GM12865 (cell line): ENCODE measurements at regions not wholly inside any gene's neighbourhood (a gene's known extent, or its start where the extent isn't known, plus 50 kb on each side); places are given as distances from the start of the nearest gene placed in this dataset.

ENCODE experiments used
- DNase-seq: peaks from one replicate; pipeline ENCODE4 v3.0.0; 2010; ENCODE audit warnings: low read depth
- H3K4me3 ChIP-seq: 2 replicates; pipeline ENCODE4 v1.5.1; 2011; ENCODE audit warnings: mild to moderate bottlenecking, low read depth, low read length, control low read depth
- TF ChIP-seq, protein P1 (sequence below): IDR thresholded peaks from 2 replicates; pipeline ENCODE4 v1.5.1; 2011; ENCODE audit warnings: low read length, control low read depth, low read depth, inconsistent platforms; ENCODE audit not compliant: insufficient read depth; ENCODE audit errors: missing control alignments

DNA sequence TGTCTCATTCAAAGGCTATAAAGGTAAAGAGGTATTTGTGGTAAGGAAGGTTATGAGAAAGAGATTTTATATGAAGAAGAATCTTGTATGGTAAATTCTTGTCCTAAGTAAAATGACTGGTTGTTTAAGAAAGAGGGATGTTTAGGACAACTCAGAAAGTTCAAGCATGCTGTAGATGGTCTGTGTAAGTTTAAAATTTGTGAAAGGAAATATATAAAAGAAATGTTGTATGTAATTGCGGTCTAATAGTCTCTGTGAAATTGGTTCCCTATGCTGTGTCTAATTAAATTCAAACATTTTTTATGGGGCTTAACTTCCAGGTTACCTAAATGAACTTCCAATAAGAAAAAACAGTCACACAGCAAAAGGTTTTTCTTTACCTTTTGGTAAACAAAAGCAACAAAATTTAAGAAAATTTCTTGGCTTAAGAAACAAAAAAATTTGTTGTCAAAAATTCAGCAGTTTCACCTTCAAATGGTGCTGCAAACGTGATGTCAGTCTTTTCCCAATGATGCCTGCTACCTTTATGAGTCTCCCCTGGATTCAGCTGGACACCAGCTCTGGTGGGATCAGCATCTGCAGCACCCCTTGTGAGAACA is 83.0 kb upstream of the FCN1 start:
- TF ChIP-seq, protein P1, sequence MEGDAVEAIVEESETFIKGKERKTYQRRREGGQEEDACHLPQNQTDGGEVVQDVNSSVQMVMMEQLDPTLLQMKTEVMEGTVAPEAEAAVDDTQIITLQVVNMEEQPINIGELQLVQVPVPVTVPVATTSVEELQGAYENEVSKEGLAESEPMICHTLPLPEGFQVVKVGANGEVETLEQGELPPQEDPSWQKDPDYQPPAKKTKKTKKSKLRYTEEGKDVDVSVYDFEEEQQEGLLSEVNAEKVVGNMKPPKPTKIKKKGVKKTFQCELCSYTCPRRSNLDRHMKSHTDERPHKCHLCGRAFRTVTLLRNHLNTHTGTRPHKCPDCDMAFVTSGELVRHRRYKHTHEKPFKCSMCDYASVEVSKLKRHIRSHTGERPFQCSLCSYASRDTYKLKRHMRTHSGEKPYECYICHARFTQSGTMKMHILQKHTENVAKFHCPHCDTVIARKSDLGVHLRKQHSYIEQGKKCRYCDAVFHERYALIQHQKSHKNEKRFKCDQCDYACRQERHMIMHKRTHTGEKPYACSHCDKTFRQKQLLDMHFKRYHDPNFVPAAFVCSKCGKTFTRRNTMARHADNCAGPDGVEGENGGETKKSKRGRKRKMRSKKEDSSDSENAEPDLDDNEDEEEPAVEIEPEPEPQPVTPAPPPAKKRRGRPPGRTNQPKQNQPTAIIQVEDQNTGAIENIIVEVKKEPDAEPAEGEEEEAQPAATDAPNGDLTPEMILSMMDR = no peak
- no peak overlapping the region for H3K4me3 ChIP-seq
- no peak for DNase-seq

DNA sequence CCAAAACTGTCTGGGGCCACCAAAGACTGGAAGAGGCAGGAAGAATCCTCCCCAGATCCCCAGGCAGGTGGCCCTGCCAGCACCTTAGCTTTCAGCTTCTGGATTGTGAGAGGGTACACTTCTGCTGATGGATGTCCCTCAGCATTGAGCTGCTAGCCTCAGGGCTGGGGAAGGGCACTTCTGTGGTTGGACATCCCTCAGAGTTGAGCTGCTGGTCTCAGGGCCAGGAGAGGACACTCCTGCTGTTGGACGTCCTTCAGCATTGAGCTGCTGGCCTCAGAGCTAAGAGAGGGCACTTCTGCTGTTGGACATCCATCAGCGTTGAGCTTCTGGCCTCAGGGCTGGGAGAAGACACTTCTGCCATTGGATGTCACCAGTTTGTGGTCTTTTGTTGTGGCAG is 83.8 kb upstream of the FCN1 start:
- TF ChIP-seq, protein P1 = no peak
- H3K4me3 ChIP-seq = no peak overlapping the region
- DNase-seq = no peak

DNA sequence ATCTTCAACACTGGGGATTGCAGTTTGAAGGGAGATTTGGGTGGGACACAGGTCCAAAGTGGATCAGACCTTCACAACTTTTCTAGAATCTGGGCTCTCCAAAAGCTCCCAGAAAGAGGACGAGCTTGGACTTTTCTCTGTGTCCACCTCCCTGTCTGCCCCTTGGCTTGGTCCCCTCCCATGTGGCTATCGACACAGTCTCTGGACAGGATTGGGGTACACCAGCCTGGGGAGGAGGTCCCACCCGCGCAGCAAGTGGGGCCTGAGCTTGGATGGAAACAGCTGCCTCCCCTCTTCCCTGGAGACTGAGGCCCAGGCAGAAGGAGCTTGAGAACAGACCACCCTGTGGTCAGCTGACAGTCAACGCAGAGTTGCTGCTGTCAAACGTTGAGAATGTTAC is 84.6 kb upstream of the FCN1 start:
- no peak overlapping the region for H3K4me3 ChIP-seq
- TF ChIP-seq, protein P1 = no peak
- DNase-seq = no peak

DNA sequence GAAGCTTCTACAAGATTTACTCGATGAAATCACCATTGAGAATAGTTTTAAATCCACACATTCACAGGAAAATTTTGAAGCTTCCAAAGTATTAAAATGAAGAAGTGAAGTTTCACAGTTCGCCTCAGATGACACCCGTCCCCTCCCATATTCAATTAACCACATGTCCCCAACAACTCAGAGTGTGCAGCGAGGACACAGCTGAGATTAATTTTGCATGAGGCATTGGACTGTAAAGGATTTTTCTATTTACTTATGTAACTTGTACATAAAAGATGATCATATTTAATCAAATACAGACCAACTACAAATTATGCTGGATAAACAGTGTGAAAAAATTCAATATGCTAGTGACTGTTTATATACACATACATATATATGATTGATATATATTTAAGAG is 84.7 kb upstream of the OLFM1 start:
- DNase-seq = no peak
- no peak overlapping the region for H3K4me3 ChIP-seq
- TF ChIP-seq, protein P1 = no peak

DNA sequence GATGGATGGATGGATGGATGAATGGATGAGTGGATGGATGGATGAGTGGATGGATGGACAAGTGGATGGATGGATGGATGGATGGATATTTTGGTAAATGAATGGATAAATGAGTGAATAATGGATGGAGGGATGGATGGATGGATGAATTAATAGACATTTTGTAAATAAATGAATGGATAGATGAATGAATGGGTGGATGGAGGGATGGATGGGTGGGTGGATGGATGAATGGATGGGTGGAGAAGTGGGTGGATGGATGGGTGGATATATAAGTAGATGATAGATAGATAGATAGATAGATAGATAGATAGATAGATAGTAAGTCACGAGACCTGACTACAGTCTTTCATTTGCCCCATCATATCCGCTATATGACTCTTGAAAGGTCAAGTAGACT is 82.7 kb upstream of the OLFM1 start:
- no peak overlapping the region for H3K4me3 ChIP-seq
- no peak for DNase-seq
- TF ChIP-seq, protein P1 = no peak

DNA sequence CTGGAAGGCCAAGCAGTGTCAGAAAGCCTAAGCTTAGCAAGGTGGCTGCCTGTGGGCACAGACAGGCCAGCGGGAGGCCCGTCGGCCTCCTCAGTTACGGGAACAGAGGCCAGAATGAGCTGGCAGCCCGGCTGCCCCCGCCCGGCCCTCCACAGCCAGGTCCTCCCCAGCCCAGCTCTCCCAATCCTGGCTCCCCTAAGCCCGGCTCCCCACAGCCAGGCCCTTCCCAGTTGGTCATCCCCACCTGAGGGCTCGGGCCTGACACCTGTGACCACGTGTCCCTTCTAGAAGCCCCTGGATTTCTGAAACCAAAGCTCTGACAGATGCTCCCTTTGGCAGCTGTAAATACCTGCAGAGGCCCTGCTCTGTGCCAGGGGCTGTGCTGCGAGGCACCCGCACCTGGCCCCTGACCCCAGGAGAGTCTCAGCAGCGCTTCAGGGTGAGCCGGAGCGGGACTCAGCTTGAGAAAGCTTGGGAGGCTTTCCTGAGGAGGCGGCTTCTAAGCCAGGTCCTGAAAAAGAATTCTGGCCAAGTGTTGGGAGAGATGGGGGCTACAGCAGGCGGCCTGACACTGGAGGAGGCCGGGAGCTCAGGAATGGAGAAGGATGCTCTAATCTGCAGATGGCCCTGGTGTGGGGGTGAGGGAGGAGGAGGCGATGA is 80.4 kb upstream of the OLFM1 start:
- DNase-seq = no peak
- H3K4me3 ChIP-seq = no peak overlapping the region
- TF ChIP-seq, protein P1 = no peak

DNA sequence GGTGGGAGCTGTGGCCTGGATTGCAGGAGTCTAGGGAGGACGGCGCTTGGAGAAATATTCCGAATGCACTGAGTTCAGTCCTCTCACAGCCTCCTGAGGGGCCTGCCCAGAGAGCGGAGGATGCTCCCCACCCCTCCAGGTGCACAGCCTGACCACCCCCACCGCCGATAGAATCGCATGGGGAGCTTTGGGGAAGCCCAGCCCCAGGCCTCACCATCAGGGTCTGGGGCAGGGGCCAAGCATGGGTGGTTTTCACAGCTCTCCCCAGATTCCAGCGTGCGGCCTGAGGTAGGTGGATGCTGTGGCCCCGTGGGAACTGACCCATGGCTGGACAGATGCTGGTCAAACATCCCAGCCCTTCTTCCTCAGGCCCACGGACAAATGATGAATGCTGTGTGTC is 79.9 kb upstream of the OLFM1 start:
- no peak for DNase-seq
- H3K4me3 ChIP-seq = no peak overlapping the region
- TF ChIP-seq, protein P1 = no peak
